K562 (cell line): ENCODE measurements at regions not wholly inside any gene's neighbourhood (a gene's known extent, or its start where the extent isn't known, plus 50 kb on each side); places are given as distances from the start of the nearest gene placed in this dataset.

Experiments used
- CUX1 ChIP-seq: fragments of 200-800 bp; sonication (Bioruptor generic); IDR thresholded peaks from 2 replicates; pipeline ENCODE4 v1.6.1; 2016; ENCODE audit warnings: missing genetic modification characterization, missing compliant biosample characterization
- FOXJ2 ChIP-seq: fragments of 200-800 bp; sonication (Bioruptor generic); IDR thresholded peaks from 2 replicates; pipeline ENCODE4 v1.6.1; 2016; ENCODE audit warnings: missing genetic modification characterization, missing compliant biosample characterization
- IRF2 ChIP-seq: sonication (generic); formaldehyde crosslinking; IDR thresholded peaks from 2 replicates; pipeline ENCODE4 v1.8.1; 2022; ENCODE audit warnings: mild to moderate bottlenecking, missing genetic modification reagents
- MLX ChIP-seq, 2 experiments: fragments of 450-650 bp in 1 of 2; sonication (generic) in 1 of 2; formaldehyde crosslinking; conservative IDR thresholded peaks; 2 replicates each; pipeline versions ENCODE4 v1.4.0 to v1.8.1; 2020 to 2022; ENCODE audit warnings: mild to moderate bottlenecking in 1 of 2, missing genetic modification reagents in 1 of 2
- MYBL2 ChIP-seq, 2 experiments: fragments of 450-650 bp in 1 of 2; sonication (generic) in 1 of 2; formaldehyde crosslinking in 1 of 2; IDR thresholded peaks; 2 replicates each; pipeline versions ENCODE4 v1.6.1 to v1.8.1; 2017 to 2022; ENCODE audit warnings: borderline replicate concordance in 1 of 2, inconsistent platforms in 1 of 2, low read depth in 1 of 2, mild to moderate bottlenecking in 1 of 2, missing genetic modification reagents in 1 of 2, moderate library complexity in 1 of 2
- SNIP1 ChIP-seq: fragments of 450-650 bp; IDR thresholded peaks from 2 replicates; pipeline ENCODE4 v1.7.1; 2017; ENCODE audit warnings: low read depth, mild to moderate bottlenecking
- ZBED1 ChIP-seq: IDR thresholded peaks from 2 replicates; pipeline ENCODE4 v1.6.1; 2014
- ZMIZ1 ChIP-seq, 2 experiments: fragments of 150-350 bp in 1 of 2; IDR thresholded peaks; 2 replicates each; pipeline ENCODE4 v1.6.1; 2012 to 2016; ENCODE audit warnings: low read depth in 2 of 2, low read length in 2 of 2, mild to moderate bottlenecking in 1 of 2, moderate library complexity in 1 of 2
- ZNF311 ChIP-seq: fragments of 250-450 bp; sonication (Bioruptor Pico); IDR thresholded peaks from 2 replicates; pipeline ENCODE4 v1.4.0; 2020; ENCODE audit warnings: mild to moderate bottlenecking, moderate library complexity
- ZNF324 ChIP-seq: fragments of 250-450 bp; sonication (Bioruptor Pico); IDR thresholded peaks from 2 replicates; pipeline ENCODE4 v1.4.0; 2020; ENCODE audit warnings: mild to moderate bottlenecking
- ZNF518B ChIP-seq: fragments of 250-450 bp; sonication (Bioruptor Pico); IDR thresholded peaks from 2 replicates; pipeline ENCODE4 v1.5.0; 2021; ENCODE audit warnings: mild to moderate bottlenecking, moderate library complexity

- TF ChIP-seq CUX1 (CRISPR knock-in tag) = no peak
- TF ChIP-seq FOXJ2 (tag) = no peak
- TF ChIP-seq ZNF324 (CRISPR knock-in tag) = no peak
- no peak for TF ChIP-seq ZBED1
- no peak for TF ChIP-seq SNIP1
- TF ChIP-seq ZNF518B (CRISPR knock-in tag) = no peak
- TF ChIP-seq MYBL2 (IDR thresholded peaks at IDR 0.05; ENCODE audit: low read depth) = no peak
- no peak for TF ChIP-seq MYBL2 (CRISPR knock-in tag; IDR thresholded peaks at IDR 0.05; ENCODE audit: borderline replicate concordance)
- no peak for TF ChIP-seq MLX (CRISPR knock-in tag; conservative IDR thresholded peaks at IDR 0.05)
- TF ChIP-seq IRF2 = no peak
- TF ChIP-seq ZNF311 = no peak
- TF ChIP-seq ZMIZ1 (IDR thresholded peaks at IDR 0.05; ENCODE audit: low read depth in 2 of 2, low read length in 2 of 2) = no peak
Measured at GRCh38 chr14:82126006-82126405, 592.4 kb upstream of the SEL1L start (continued).
